ENCODE measurements at regions not wholly inside any gene's neighbourhood (a gene's known extent, or its start where the extent isn't known, plus 50 kb on each side); places are given as distances from the start of the nearest gene placed in this dataset.
A peak's percentile ranks its signal among the peaks of the same experiment; 100 is the strongest.

DNA sequence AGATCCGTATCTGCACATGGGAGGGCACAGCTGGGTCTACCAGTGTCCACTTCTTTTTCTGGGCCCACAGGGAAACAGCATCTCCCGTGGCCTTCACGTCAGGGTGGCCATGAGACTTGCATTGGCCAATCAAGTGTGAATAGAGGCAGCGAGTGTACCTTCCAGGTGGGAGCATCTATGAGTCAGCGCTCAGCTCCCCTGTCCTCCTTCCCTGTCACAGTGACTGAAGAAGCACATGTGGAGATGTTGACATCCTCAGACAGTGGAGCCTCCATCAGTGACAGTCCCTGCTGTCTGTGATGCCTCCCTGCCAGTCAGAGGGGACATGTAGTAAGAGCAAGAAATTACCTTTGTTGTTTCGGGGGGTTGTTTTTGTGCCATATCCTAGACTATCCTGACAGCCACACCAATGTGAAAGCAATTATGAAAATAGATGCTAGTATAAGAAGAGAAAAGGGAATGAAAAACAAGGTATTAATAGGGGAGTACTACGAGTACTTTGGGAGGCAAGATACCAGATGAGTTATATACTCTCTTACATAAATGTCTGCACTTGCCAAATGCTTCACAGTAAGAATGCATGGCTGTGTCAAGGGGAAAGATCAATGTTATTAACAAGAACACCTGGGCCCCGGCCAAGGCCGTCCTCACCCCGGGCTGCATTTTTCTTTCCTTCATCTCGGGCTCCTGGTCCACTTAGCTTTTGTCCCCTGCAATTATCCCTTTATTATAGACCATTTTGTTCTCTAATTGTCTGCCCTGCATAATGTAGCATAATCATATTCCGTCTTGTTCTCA lies 86.0 kb downstream of the MATN1 start:
- DNase-seq = no peak

DNA sequence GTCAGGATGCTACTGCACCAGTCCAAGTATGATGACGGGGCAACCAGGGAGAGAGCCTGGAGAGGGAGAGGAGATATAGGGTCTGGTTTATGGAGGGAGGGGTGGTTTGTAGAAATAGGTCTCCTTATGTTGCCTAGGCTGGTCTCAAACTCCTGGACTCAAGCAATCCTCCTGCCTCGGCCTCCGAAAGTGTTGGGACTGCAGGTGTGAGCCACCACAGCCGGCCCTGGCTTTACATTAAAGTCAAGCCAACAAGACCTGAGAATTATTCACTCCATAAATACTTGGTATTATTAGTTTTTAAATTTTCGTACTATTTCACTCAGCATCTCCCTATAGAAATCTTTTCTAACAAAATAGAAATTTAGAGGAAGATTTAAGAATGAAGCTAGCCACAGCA lies 86.8 kb downstream of the MATN1 start:
- no peak for DNase-seq

DNA sequence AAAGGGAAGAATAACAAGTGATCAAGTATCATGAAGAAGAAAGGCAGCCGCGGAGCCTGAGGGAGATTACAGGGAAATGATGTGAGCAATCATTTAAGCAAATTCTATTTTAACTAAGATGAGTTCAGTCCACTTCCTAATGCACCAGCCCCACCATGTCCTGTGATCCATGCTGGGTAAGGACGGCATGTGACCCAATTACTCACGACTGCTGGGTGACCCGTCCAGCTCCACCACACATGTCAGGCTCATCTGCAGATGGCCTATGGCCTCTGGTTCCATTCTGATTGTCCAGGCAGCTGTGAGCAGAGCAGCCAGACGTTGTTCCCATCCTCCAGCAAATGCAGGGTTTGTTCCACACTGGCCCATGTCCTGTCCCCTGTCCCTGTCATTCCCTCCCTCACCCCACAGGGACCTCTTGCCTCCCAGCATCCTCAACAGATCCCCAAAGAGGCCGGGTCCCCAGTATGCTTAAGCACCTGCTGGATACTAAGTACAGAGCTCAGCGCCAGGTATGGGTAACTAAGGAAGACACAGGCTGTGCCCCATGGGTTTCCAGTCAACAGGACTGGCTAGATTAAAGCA lies 87.9 kb downstream of the MATN1 start:
- no peak for DNase-seq

DNA sequence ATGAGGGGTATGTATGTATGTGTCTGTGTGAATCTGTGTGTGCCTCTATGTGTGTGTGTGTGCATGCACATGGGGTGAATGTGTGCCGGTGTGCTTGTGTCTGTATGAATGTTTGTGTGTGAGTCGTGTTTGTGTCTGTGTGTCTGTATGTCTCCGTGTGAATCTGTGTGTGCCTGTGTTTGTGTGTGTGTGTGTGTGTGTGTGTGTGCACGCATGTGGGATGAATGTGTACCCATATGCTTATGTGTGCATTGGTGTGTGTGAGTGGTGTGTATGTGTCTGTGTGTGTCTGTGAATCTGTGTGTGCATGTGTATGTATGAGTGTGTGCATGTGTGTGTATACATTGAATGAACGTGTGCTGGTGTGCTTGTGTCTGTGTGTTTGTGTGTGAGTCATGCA lies 88.9 kb downstream of the MATN1 start:
- DNase-seq = no peak

DNA sequence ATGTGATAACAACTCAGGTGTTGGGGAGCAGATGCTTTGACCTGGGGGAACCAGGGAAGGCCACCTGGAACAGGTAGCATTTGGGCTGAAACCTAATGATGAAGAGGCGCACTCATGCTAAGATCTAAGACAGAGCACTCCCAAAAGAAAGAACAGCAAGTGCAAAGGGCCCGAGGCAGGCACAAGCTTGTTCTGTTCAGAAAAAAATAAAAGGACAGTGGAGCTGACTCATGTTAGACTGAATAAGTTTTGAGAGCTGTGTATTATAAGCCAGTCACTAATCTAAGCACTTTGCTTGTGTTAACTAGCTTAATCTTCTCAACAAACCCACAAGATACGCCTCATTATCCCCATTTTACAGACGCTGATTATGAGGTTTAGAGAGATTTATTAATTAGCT lies 90.1 kb downstream of the MATN1 start:
- DNase-seq = no peak

DNA sequence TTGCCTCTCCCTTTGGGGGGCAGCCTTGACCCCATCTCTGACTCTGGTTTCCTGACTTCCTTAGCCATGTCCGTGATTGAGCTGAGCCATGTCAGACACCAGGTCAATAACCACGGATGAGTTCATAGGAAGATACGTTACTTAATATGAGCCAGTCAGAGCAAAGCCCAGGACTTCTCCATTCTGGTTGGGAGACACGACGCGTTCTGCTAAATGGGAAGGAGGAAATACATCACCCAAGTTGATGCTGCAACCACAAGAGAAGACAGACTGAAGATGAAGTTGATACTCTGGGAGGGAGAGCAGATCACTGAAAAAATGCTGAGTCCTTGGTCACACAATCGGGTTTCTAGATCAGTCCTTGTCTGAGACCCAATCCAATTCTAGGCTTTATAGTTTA lies 90.9 kb downstream of the MATN1 start:
- no peak for DNase-seq

DNA sequence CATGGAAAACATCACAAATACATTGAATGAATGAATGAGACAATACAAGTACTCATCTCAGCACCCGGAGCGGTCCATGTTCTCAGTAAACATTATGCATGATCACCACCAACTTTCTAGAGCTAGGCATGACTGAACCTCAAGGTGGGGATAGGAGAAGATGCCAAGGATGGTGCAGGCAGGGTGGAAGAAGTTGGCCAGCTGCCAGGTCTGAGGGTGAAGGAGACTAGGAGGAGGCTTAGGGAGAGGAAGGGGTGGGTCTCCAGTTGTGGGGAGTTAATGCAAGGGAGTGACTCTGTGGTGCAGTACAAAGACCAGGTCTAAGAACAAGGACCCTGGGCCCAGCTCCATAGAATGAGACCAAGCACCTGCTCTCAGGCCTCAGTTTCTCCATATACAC lies 91.7 kb downstream of the MATN1 start:
- no peak for DNase-seq

DNA sequence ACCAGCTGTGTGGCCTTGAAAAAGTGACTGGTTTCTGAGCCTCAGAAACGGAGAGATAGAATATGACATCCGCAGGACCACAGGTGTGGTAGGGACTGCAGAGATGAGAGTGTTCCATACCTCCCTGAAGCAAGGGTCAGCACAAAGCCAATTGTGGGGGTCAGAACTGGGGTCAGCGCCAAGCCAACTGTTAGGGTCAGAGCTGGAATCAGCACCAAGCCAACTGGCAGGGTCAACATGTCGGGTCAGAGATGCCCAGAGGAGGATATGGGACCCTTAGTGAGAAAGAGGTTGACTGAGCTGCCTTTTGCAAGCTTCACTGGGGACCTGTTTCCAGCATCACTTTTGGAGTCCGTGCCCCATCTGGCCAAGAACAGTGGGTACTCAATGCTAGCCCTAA lies 93.9 kb downstream of the MATN1 start:
- no peak for DNase-seq

DNA sequence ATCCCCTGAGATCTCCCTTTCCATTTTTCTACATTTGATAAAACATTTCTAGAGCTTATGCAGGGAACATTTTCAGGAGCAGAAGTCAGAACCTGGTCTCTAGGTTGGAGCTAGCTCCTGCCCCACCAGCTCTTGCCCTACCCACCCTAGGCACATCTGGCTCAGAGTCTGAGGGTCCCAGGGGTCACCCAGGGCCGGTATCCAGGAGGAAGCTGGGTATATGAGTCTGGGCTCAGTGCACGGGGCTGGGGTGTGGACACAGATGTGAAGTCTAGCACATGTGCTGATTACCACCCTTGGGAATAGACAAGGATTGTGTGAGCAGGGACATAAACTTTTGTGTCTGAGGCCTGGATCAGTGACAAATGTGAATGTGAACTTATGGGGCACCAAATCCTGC lies 95.4 kb downstream of the MATN1 start:
- DNase-seq = no peak

DNA sequence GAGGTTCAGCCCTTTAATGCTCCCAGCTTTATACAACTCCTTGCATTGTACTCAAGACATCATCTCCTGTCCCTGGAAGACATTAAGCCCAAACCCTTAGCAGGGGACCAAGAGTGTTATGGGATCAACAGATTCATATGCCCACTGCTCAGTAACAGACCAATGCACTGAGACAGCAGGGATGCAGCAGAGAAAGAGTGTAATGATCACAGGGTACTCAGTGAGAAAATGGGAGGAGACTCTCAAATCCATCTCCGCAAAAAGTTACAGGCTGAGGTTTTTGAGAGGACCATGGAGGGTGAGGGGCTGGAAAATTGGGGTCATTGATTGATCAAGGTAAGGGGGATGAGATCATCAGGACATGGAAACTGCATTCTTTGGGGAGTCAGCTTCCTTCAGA lies 96.2 kb downstream of the MATN1 start:
- DNase-seq = no peak

DNA sequence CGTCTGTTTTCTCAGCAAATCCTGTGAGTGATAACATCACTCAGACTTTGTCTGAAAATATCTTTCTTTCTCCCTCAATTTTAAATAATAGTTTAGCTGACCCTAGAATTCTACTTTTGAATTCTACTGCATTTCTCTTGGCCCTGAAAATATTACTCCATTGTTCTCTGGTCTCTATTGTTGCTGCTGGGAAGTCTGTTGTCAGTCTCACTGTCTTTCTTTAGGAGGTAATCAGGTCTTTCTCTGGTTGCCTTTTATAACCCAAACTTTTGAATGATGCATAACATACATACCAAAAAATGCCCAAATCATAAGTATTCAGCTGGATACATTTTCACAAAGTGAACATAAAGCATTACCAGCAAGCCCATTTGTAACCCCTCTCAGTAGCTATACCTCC lies 100.0 kb downstream of the MATN1 start:
- DNase-seq = no peak

DNA sequence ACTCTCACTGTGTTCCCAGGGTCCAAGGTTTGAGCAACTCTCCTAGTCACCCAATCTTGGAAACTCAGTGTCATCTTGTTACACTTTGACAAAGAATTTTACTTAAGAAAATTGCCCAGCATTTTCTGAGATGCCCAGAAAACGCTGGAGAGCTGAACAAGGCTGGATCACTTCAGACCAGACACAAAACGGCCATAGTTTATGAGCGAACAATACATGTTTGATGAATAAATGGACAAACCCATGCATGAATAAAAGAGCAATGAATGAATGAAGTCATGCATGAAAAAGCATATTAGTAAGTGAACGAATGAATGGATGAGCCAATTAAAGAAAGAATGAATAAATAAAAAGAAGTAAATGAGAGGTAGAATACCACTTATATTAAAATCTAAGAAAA lies 103.8 kb downstream of the MATN1 start:
- DNase-seq = no peak

DNA sequence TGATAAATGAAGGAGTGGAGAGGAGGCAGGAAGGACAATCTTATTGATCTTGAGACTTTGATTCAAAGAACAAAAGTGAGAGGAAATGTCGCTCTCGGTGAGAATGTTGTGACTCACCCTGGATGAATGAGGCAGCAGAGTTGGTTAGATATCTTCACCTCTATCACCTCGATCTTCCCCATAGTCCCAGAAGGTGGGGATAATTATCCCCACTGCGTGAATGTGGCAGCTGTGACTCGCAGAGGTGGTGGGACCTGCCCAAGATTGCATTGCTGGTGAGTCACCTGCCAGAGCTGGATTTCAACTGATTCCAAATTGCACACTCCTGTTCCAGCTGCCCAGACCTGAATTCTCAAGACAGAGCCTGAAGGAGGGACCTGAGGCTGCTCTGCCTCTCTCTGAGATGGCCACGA lies 105.0 kb downstream of the MATN1 start:
- peak; percentile 1 for DNase-seq

DNA sequence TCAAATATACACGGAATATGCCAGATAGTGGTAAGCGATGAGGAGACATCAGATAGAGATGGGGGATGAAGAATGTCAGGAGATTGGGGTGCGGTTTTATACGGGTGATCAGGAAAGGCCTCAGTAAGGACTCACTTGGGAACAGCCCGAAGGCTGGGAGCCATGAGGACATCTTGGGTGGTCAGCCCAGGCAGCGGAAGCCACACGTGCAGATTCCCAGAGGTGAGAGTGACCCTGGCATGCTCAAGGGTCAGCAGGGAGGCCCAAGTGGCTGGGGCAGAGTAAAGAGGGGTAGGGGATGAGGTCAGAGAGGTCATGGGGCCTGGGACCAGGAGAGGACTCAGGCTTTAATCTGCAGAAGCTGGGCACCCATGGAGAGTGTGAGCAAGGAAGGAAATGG lies 106.6 kb downstream of the MATN1 start:
- DNase-seq = no peak

DNA sequence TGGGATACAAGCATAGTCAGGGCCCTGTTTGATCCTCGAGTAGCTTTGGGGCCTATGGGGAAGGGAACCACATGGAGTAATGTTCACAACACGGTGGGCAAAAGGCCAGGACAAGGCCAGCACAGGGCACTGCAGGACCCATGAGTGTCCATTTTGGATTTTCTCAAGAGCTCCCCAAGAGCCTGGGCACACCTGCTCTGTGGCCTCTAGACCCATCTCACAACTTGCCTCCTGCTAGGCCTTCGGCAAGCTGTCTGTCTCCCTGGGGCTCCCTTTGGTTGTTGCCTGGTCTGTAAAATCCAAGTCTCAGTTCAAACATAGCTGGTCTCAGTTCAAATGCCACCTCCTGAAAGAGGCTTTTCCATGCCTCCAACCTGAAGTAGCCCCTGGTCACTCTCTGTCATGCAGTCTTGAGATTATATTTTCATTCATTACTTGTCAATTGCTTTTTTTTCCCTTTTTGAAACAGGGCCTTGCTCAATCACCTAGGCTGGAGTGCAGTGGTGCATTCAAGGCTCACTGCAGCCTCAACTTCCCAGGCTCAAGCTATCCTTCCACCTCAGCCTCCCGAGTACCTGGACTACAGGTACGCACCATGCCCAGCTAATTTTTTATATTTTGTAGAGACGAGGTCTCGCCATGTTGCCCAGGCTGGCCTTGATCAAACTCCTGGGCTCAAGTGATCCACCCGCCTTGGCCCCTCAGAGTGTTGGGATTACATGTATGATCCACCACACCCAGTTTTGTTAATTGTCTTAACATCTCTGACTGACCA lies 107.4 kb downstream of the MATN1 start:
- no peak for DNase-seq

DNA sequence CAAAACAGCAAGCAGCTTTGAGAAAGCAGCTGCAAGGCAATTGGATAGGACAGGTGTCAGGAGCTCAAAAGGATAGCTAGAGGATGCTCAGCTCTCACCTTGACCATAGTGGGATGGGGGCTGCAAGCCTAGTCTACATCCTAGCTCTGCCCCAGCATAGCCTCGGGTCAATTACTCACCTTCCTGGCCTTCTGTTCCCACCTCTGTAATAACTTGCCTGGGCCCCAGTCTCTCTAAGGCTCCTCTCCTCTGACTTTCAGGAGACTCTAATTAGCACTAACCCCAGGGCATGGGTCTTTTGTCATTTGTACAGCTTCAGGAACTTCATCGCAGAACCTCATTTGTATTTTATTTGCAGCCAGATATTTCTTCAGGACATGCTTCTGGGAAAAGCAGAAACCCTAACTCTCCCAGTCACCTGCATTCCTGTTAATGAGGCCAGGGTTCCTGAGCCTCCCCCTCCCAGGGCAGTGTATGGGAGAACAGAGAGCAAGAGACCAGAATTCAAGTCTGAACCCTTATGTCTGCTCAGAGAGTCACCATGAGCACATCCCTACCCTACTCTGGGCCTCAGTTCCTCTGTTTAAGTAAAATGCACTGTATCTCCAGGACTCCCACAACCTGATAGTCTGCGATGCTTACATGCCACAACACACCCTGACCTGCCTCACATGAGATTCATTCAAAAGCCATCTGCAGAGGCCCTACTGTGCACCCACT lies 108.1 kb downstream of the MATN1 start:
- DNase-seq = no peak

DNA sequence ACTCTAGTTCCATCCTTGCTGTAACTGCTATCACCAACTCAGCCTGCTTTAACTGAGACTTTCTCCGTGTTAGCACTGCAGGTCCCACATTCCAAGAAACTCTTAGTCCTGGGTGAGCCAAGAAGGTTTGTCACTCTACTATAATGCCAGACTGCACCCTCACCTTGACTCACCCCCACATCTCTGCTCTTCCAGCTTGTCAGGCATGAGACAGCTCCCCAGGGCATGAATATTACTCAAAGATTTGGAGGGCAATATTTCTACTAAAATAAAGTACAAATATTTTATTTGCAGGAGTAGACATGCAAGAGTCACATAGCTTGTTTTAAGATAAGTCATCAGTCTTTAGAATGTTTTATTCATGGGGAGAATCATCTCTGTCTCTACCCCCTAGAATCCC lies 110.2 kb downstream of the MATN1 start:
- no peak for DNase-seq

DNA sequence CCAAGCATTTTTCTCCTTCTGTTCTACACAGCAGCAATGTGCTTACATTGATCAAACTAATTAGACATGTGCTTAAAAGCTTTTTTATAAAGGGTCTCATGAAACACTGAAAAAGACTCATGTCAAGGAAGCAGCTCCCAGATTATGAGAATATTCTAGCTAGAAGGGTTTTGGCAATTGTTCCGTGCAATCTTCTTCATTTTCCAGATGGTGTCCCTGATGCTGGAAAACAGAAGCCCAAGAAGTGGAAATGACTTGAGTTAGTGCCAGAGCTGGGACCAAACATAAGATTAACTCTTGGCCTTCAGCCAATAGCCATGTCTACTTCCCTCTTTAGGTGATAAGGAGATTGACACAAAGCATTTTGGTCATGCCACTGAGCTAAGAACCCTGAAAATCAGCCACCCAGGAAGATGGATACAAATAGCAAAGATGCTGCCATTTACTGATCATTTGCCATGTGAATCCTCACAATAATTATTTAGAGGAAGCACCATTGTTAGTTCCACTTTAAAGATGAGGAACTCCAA lies 110.8 kb downstream of the MATN1 start:
- DNase-seq = no peak

DNA sequence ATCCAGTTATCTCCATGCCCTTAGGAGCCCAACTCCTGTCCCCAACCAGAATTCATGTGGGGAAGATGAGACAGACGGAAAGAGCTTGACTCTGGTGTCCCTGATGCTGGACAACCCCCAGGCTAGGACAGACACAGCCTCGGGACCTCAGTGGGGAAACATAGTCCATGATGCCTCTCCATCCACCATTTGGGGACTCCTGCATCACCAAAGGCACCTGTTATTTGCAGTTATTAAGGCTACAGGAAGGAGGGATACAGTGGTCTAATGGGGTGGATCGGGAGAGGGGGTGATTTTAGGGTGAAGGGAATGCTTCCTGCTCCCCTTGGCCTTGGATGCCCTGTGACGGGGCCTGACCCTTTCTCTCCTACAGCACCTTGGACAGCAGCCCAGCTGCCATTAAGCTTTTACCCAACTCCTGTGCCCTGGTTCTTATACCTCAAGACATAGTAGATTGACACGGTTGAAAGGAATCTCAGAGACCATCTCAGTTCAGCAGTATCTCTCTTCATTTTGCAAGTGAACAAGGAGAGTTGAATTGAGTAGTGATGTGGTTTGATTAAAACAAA lies 111.6 kb downstream of the MATN1 start:
- DNase-seq = no peak

DNA sequence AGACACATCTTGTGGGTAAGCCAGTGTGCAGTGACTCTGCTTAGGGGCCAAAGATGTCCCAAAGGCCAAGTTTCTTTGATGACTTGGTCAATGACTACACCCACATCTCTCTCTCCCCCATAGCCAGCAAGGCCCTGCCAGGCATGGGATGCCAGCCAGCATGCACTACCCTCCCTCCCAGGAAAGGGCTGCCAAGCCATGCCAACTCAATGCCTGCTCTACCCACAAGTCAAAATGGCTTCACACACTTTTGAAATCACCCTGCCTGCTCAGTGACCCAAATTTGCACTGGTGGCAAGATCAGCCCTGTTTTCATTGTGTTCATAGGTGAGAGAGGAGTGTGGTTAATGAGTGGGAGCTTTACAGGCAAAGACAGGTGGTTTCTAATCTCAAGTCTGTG lies 112.5 kb downstream of the MATN1 start:
- no peak for DNase-seq

DNA sequence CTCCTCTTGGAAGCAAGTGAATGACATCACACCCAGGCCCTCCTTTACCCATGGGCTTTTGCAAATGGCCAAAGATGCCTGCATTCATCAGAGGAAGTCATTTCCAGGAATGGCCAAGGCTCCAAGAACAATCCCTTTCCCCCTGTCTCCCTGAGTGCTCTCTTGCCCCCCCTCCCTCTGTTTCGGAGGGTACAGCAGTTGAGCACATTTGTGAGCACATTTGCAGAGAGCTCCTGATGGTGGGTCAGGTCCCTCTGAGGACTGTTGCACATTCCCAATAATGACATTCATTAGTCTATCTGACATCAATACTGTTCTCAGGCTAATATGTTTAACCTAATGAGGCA lies 113.4 kb downstream of the MATN1 start:
- DNase-seq = no peak

DNA sequence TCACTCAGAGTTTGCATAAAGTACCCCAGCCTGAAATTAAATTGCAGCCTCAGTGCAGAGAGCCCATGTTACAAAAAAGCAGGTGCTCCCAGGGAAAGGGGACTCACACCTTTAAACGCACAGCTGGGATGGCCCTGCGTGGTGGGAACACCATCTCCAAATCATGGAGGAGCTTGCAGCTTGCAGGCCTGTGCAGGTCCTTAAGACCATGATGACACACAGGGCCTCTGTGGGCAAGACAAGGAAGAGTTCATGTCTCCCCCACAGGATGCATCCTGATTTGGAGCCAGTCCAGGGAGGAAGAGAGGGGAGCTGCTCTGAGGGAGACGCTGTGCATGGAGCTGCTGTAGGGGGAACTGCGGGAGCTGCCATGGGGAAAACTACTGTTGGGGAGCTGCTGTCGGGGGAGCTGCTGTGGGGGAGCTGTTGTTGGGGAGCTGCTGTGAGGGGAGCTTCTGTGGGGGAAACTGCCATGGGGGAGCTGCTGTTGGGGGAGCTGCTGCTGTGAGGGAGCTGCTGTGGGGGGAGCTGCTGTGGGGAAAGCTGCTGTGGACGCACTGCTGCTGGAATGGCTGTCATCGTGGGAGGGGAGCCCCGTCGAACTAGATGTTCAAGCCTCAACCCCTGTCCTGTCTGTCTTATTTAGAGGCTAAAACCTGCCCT lies 113.9 kb downstream of the MATN1 start:
- no peak for DNase-seq

DNA sequence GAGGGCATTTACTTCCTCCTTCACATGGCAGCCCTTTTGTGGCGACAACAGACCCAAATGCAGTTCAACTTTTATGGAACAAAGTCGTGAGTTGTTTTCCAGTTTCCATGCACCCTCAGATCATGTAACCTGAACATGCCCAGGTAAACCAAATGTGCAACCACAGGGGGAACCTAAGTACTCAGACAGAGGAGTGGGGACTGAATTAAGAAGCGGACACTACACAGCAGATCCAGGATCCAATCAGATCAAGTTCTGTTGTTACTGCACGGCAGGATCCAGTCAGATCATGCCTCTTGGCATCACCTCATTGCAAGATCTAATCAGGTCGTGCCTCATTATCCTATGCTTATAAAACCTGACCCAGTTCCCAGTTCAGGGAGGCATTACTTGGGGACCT lies 115.7 kb downstream of the MATN1 start:
- DNase-seq = no peak
